DMS153 treated with DMSO at 0.1 percent for 48 hours (cell line): ENCODE measurements at regions not wholly inside any gene's neighbourhood (a gene's known extent, or its start where the extent isn't known, plus 50 kb on each side); places are given as distances from the start of the nearest gene placed in this dataset.

Experiments used
- DNase-seq: peaks from one replicate; lab custom pipeline; 2025; ENCODE audit not compliant: unreplicated experiment; lab: John Stamatoyannopoulos, UW

DNA sequence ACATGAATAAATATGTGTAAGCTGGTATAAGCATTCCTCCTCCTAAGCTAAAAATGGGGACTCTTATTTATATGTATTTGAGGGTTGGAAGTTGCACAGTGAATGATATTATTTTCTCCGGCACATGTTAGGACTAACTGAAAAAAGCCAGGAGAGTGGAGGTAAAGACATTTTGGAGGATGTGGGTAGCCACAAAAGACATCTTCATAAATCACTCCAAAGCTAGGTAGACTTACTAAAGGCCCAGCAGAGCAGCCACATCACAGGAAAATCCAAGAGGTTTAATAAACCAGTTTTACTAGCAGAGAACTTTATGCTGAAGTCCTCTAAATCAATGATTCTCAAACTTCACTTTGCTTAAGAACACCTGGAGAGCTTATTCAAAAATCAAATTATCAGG lies 424.7 kb downstream of the KCTD12 start:
- DNase-seq: no peak

DNA sequence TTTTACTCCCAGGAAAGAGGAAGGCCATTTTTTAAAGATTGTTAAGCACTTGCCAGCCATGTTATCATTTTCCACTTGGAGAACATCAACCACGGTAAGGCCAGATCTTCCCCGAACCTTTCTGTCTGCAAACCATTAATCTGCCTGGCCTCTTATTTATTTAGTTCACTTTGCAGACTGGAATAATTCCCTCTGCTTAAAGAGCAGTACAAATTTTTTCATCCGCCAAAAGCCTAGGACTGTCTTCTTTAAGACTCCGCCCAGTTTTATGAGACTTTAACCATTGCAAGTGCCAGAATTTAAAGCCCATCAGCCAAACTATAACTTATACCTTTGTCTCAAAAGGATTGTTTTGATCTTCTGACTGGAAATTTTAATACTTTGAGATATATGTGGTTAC lies 426.3 kb downstream of the KCTD12 start:
- DNase-seq: no peak

DNA sequence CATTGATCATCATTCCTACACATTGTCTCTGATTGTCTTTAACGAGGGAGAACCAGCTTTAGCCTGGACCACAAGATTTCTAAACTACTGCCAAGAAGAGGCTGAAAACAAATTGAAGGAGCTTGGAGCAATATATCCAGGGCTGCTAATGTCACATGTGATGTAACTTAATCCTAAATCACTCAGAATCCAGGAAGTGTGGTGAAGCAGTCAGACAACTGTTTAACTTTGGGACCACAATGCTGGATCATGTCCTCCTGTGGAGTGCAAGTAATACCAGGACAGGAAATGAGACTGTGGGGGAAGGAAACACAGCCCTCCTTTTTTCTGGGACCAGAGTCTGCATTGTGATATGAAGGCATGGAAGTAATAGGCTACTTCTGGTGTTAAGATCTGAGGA lies 430.2 kb downstream of the KCTD12 start:
- peak; percentile 9 for DNase-seq

DNA sequence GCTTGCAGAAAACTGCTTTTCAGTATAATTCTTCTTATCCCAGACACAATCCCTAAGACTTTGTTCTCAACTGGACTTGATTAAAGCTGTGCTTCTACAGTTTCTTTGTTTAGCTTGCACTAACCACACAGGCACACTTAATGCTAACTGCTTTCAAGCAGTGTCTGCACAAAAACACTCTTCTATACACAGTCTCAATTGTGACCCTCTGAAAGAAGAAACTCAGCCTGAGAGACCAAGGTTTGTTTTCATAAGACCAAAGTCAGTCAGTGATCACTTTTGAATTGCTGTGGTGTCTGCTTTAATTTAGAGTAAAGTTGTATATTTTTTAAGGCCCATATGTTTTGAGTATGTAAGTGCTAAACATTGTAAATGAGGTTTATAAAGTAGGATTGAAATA lies 431.2 kb downstream of the KCTD12 start:
- no peak for DNase-seq

DNA sequence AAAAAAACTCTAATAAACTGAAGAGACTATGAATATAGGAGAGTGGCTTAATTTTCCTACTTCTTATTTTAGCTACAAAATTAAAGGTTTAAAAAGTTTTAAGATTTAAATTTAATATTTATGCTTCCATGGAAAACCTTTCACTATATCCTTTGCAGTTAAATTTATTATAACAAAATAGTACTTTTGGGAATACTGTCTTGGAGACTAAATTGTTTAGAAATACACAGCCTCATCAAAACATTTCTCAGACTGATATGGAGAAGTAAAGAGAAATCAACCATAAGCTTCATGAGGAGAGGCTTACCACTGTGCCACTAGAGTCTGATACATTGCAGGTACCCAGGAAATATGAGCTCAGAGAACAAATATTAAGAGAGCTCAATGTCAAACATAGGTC lies 436.5 kb downstream of the KCTD12 start:
- no peak for DNase-seq

DNA sequence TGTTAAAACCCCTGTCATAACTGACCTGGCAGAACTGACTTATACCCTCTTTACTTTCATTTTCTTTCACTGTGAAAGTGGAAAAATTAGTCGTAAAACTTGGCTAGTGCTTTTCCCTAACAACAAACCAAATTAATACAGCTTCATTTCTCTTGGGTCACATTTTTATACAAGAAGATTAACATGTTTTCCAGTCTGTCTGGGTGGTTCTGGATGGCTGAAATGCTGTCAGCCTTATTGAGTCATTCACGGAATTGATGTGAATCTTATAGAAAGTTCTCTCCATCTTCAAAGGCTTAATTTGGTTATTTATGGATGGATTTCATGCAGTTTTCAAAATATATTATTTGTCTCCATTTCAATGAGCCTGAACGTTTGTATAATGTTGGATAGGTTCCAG lies 440.0 kb downstream of the KCTD12 start:
- no peak for DNase-seq

DNA sequence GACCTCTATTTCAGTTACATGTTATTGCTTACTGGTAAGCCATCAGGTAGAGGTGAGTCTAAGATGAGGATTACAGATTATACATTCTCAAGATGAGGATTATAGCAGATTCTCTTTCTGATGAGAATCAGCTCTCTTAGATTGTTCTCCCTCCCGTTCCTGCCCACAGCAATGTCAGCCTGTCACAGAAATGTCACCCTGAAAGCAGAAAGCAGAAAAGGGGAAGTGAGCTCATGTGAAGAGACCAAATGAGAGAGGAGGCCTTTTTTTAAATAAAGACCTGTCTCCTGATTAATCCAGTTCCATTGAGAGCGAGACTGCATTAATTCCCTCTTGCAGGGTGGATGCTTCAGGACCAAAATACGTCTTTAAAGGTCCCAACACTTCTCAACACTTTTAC lies 445.6 kb downstream of the KCTD12 start:
- DNase-seq: no peak

DNA sequence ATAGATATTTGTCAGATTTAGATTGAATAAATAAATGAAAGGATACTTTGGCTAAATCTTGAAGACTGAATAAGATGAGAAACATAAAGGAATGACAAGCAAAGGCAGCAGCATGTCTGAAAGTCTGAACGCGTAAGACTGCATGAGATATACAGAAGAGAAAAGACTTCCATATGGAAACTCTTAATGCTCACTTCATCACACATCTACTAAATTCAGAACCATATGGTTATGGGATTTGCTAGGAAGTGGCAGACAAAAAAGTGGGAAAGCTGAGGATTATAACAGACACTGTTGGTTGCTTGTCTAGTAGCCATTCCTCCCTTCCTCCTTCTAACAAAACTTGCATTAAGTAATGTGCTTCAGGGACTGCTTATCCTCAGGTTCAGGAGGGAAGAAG lies 446.7 kb downstream of the KCTD12 start:
- no peak for DNase-seq

DNA sequence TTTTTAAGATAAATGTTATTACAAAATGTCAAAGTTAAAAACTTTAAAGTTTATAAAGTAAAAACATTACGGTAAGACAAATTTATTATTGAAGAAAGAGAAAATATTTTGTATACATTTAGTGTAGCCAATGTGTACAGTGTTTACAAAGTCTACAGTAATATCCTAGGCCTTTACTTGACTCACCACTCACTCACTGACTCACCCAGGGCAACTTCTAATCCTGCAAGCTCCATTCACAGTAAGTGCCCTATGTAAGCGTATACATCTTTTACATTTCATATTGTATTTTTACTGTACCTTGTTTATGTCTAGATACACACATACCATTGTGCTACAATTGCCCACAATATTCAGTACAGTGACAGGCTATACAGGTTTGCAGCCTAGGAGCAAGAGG lies 448.2 kb downstream of the KCTD12 start:
- no peak for DNase-seq

DNA sequence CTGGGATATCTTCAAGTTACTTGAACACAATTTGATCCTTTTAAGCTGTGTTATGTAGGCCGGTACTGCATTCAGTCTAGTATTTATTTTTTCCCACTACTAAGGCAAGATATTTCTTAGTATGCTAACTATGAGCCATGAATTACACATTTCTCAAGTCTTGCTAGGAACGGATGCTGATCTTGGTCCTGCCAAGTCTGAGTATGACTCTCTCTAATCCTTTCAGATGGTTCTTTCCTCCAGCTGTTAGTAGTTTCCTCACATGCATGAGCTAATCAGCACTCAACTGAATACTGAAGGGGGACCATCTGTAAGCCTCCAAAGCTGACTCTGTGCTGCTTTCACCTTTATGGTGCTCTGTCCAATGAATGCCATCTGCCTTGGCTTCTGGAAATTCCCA lies 460.3 kb downstream of the KCTD12 start:
- DNase-seq: no peak

DNA sequence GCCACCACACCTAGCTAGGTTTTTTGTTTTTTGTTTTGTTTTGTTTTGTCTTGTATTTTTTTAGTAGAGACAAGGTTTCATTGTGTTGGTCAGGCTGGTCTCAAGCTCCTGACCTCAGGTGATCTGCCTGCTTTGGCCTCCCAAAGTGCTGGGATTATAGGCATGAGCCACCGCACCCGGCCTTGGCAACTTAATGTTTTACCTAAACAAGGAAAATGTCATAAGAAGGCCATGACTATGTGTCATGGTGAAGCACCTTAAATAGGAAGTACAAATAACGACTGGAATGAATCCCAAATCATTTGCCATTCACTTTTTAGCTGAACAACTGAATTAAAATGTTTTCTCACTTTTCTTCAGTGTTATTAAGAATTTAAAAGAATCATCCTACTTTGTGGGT lies 465.2 kb downstream of the KCTD12 start:
- no peak for DNase-seq

DNA sequence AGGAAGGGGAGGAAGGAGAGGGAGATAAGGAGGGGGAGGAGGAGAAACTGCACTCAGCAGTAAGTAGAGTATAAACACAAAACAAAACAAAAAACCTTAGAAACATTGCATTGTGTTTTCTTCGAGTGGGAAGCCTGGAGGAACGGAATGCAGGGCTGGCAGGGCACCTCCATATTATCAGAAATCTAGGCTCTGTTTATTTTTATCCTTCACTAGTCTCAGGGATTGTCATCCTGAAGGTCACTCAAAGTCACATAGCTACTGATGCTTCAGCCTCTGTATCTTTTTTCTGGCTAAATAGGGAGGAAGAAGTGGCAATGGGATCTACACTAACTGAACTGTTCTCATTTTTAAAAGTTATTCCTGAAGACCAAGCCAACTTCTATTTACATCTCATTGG lies 467.8 kb downstream of the KCTD12 start:
- no peak for DNase-seq

DNA sequence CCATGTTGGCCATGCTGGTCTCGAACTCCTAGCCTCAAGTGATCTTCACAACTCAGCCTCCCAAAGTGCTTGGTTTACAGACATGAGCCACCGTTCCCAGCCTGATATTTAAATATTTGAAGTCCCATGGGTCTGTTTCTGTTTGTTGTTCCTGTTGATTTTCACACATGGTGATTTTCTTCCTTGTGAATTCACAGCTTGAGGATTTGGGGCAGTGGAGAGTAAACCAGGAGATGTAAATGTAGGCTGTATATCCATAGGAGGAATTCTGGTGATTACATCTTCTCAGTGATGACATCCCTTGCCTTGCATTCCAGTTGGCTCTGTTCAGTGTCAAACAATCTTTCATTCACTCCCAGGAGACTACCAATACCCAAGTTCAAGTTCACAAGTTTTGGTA lies 471.9 kb downstream of the KCTD12 start:
- no peak for DNase-seq

DNA sequence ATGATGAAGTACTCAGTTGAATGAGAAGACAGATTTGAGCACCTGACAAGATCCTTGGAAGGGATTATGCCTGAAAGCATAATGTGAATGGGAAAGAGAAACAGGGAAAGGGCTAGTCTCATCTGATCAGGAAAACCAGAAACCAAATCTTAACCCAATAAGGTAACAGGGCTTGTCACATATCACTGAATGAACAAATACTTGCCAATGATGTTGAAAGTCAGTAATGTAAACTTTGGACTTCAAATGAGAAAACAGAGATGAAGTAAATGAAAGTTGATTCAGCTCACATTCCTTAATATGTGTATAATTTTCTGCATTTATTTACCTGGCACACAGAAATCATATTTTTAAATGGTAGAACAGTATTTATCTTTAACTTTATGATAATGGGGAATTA lies 480.0 kb downstream of the KCTD12 start:
- DNase-seq: no peak

DNA sequence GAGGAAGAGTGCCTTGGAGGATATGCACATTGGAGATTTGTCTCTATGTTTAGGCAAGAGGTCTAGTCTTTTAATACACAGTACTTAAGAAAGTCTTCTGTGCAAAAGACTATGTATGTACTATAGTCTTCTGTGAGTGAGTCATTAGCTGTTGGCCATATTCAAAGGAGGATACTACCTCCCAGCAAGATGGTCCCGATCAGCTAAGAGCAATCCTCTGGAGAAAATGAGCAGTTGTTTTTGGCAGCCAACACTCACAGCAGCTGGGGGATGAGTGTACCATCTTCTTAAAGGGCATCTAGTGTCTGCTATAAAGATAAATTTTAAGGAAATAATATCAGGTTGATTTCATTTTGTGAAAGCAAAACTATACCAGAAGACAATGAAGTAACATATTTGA lies 487.8 kb downstream of the KCTD12 start:
- DNase-seq: no peak

DNA sequence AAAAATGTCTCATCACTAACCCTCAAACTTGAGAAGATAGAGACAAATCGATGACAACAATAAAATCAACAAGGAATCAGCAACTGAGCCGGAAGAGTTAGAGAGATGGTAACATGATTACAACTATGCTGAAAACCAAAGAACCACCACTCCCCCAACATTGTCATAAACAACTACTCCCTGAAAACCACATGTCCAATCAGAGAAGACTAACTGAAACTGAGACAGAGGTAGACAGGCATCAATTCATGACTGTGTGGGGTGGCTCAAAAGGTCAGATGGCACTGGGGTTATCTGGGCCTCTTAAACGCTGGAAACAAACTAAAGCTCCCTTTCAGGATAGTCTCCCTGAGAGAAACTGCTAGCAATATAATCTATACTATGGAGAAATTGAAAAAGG lies 488.8 kb downstream of the KCTD12 start:
- no peak for DNase-seq

DNA sequence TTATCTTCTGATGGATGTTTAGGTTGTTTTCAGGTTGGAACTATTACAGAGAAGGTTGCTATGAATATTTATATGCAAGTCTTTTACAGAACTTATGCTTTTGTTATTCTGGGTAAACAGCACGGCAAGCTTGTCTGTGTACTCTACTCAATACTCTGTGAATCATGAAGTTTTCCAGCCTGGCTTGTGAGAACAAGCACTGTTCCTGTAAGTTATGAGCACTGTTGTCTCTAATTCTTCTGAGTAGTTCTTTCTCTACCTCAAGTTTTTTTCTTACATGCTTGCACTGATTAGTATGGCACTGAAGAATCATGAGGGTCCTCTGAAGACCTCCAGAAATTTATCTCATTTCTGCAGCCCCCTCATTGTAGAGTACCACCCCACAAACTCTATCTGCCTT lies 496.9 kb downstream of the KCTD12 start:
- DNase-seq: no peak

DNA sequence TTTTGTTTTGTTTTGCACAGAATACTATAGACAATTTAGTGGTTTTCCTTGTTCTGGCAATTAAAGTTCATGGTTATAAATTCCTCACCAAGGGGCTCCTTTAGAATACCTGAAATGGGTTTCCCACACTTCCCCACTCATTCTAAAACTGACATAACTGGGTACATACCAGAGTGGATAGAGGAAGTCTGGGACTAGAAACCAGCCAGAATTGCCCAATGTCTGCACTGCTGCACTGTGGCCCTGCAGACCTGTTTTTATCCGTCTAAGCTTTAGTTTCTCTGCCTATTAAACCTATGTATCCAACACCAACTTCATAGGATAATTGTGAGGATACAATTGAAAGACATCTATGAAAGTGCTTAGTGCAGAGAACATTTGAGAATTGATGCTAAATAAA lies 498.6 kb downstream of the KCTD12 start:
- DNase-seq: no peak

DNA sequence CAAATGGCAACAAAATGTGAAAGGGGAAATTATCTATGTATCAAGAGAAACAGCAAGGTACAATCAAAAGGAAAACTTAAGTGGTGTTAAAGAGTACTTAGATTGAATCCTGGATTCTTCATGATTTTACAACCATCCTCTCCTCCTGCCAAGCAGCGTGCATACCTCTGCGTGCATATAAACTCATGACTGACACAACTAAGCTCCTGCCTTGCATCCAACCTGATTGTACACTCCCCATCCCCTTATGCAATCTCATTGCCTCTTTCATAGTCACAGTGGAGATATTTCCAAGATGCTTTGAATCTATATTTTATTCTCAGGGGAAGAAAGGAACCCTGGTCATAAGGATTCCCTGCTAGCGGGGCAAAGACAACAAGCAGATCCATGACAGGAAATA lies 499.9 kb downstream of the KCTD12 start:
- DNase-seq: no peak

DNA sequence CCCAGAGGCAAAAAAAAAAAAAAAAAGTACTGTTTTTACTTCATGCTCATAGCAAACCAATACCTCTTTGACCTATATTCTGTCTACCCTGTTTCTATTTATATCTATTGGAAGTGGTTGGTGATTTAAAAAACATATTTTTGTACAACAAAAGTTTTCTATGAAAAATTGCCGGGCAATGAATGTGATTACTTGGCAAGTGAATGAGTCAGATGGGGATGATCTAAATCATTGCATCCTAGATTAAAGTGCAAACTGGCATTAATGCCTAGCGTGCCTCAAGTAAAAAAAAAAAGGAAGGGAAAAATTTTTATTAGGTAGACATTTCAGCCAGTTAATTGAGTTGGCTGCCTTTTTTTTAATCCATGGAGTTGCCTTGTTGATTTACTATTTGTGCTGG lies 500.6 kb downstream of the KCTD12 start:
- DNase-seq: no peak

DNA sequence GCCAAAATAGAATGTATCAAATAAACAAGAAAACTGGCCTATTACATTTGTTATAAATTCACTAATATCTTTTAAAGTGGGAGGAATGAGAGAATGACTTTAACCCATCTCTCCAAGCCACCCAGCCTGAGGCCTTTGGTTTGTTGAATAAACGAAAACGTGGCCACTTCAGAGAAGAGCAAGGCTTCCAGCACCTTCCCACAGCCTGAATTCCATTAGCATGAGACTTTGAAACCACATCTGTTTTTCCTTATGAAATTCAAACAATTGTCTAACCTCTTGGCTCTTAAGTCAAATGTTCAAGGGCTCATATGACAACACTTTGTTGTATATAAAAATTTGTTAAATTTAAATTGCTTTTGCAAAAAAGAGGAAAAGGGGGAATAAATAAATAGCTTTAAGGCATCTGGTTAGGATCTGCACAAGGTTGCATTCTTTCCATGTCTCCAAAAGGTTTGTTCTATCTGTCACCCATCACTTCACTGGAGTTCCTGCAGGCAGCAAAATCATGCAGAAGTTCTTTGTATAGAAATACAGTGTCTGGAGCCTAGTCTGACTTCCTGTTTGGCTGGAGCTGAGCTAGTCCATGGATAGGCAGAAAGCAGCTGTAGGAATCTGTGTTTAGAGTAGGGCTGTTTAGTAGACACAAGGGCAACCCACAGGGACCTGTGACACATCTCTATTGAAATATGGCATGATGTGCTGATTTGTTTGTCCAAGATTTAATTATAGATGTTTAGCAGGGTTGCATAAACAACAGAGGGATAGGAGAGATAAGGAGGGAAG lies 502.3 kb downstream of the KCTD12 start:
- peak; percentile 42 for DNase-seq

DNA sequence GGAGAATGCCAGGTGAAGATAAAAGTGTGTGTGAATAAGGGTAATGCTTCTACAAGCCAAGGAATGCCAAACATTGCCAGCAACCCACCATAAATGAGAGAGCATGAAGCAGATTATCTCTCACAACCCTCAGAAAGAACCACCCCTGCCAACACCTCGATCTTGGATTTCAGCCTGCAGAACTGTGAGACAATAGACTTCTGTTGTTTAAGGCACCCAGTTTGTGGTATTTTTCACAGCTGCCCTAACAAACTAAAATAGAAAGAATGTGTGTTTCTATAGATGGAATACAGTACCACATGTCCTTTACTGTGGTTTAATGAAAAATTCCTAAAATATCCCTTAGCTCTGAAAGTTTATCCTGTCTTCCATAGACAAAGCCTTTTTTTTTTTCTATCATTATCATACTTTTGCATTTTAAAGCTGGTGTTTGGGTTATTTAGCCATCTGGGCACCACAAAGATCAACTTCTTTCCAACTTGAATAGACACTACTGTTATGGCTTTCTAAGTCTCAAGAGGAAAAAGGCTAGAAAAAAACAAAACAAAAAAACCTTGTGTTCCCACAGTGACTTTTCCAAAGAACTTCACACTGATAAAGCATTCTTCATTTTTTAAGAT lies 505.6 kb downstream of the KCTD12 start:
- DNase-seq: no peak
